Fibroblast of the aortic adventitia (primary cell): ENCODE measurements at regions not wholly inside any gene's neighbourhood (a gene's known extent, or its start where the extent isn't known, plus 50 kb on each side); places are given as distances from the start of the nearest gene placed in this dataset.
"Not testable (repeated sequence)": the region's sequence is repeated elsewhere in the genome, so short reads cannot be mapped to it uniquely, and the experiment has no call there.

Experiments
- DNase-seq: peaks from one replicate; pipeline ENCODE4 v3.0.0-alpha.2; 2010; ENCODE audit warnings: low read depth
- H3K4me3 ChIP-seq: 2 replicates; pipeline ENCODE4 v1.5.1; 2011; ENCODE audit warnings: low read depth, mild to moderate bottlenecking, control low read depth, low read length, moderate library complexity
- CTCF ChIP-seq: IDR thresholded peaks from 2 replicates; pipeline ENCODE4 v1.5.1; 2011; ENCODE audit warnings: mild to moderate bottlenecking, low read length, control low read depth, inconsistent platforms; ENCODE audit not compliant: insufficient read depth

DNA sequence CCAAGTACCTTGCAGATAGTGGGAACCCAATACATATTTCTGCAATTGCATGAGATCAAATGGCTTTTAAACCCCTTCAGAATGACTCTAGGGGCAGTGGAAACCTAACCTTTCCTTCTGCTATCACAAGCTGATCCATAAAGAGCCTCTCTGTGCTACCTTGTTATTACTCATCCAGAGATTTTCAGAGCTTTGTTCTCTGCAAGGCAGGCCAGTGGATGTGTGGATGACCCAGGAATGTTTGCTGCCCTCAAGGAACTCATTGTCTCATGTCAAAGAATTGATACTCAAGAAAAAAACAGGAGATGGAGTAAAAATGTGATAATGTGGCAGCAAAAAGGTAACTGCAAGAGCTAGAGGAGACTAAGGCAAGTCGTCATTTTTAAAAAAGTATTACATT, 164.1 kb downstream of the HMHB1 start:
- H3K4me3 ChIP-seq = no peak overlapping the region
- DNase-seq = no peak
- no peak for TF ChIP-seq CTCF

DNA sequence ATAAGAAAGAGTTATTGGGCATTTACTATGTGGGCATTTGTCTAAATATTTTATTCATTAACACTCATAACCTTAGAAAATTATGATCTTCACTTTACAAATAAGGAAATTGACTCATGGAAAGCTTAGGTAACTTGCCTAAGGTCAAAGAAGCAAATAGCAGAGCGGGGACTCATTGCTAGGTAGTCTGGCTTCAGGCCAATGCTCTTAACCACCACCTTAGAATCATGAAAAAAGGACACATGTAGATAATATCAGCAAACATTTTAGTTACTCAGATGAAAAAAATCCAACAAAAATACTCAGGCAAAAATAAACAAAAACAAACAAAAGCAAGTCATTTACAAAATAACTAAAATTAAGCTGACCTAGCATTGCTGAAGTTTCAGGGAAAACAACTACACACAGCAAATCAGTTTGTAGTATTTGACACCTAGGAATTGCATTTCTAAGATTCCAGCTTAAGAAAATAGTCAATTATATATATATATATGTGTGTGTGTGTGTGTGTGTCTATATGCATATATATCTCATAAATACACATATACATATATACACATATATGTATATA, 166.0 kb downstream of the HMHB1 start:
- TF ChIP-seq CTCF = no peak
- H3K4me3 ChIP-seq = no peak overlapping the region
- no peak for DNase-seq

DNA sequence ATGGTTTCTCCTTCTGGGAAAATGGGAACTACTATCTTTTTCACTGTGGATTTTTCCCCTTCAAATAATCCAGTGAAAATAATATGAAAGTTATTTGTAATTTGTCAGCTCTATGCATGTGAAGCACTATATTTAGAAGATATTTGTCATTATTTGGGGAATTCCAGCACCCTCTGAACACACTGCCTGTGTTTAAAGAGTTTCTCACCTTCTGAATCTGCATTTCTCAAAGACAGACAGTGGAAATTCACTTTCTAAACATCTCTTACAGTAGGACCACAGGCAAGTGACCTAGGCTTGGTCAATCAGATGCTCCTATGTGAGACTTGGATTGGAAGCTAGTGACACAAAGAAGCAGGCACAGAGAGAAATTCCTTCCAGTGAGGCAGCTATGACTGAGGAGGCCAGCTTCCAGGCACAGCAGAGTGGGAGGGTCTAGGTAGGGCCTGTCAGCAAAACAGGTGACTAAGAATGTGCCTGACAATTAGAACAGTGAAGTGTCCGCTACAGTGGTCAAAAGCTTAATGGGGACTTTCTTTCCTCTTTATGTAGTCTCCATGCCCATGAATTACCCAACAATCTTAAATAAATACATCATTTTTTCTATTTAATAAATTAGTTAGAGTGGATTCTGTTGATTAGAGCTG, 167.2 kb downstream of the HMHB1 start:
- no peak for TF ChIP-seq CTCF

DNA sequence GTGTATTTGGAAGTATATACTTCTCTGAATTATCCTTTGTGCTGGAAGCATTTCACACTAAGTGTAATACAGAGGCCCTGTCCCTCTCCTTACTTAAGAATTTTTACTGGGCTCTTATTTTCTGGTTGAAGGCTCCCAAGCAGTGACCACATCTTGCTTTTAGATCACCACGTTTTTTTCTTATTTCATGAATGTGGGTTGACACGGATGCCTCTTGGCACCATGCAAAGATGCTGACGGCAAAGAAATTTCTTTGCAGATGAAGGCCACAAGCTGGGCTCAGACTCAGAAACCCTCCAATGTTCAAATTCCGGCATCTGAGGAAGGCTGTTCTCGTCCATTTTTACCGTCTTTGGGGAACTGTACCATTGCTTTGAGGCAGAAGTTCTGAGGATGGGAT, 168.5 kb downstream of the HMHB1 start:
- no peak overlapping the region for H3K4me3 ChIP-seq
- peak; percentile 10 for DNase-seq
- no peak for TF ChIP-seq CTCF

More for the DNA sequence above, 167.2 kb downstream of the HMHB1 start:
- no peak overlapping the region for H3K4me3 ChIP-seq
- no peak for DNase-seq

DNA sequence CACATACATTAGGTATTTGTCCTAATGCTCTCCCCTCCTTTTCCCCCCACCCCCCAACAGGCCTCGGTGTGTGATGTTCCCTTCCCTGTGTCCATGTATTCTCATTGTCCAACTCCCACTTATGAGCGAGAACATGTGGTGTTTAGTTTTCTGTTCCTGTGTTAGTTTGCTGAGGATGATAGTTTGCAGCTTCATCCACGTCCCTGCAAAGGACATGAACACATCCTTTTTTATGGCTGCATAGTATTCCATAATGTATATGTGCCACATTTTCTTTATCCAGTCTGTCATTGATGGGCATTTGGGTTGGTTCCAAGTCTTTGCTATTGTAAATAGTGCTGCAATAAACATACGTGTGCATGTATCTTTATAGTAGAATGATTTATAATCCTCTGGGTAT, 171.0 kb downstream of the HMHB1 start:
- not testable (repeated sequence) for H3K4me3 ChIP-seq, DNase-seq

DNA sequence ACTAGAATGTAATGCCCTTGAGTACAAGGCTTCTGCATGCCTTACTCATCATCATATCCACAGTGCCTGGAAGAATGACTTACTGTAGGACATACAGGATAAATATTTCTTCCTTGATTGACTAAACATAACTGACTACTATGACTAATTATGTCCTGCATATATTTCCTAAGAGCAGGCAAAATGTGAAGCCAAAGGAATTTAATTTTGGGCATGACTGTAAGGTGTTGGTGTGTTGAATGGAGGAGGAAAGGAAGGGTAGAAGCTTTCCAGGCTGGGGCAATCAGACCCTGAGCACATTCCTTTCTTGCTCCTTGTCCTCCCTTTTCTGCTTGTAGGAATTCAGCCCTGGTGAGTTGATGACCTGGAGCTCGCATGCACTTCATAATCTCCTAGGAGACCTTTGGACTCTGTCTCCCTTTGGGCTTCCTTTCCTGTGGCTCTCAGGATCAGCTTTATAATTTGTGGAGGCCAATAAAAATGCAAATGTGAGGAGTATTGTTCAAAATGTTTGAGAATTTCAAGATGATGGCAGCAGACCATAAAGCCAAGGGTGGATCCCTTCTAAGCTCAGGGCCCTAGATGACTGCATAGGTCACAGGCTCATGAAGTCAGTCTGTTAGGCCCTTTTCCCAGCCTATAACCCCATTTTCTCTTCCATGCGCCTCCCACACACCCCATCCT, 174.0 kb downstream of the HMHB1 start:
- H3K4me3 ChIP-seq = no peak overlapping the region
- no peak for TF ChIP-seq CTCF
- DNase-seq = peak; percentile 75

DNA sequence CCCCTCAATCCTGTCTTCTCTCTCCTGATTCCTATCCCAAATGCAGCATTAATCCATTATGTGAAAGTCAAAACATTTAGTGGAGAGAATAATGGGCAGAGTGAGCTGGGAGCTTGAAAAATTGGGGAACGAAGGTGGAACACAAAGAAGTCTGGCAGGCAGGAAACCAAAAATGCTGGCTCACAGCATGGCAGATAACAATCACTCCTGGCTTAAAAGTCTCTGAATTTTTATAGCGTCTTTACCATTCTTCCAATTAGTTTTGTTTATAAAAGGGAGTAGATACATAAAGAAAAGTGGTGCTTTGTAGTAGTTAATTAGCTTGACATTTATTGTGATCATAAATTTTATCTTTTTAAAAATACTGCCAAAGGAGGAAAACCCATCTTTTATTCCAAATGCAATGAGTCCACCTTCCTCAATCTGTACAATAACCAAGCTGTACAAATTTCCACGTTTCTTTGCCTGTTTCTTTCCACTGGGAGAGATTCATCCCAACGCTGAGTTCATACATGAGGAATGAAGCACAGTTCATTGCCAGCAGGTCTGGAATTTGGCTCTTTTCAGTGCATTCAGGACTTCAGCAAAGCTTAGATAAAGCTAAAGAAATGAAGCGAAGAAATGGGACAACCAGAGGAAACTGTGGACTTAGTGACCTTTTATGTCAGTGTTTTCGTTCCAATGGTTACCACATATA, 174.7 kb downstream of the HMHB1 start:
- DNase-seq = peak; percentile 94
- TF ChIP-seq CTCF = no peak
- no peak overlapping the region for H3K4me3 ChIP-seq
